GM19351 (cell line): ENCODE measurements at regions not wholly inside any gene's neighbourhood (a gene's known extent, or its start where the extent isn't known, plus 50 kb on each side); places are given as distances from the start of the nearest gene placed in this dataset.
"Not testable (repeated sequence)": the region's sequence is repeated elsewhere in the genome, so short reads cannot be mapped to it uniquely, and the experiment has no call there.

Experiments
- ATAC-seq: cut with Tn5 transposase; IDR thresholded peaks from one replicate; pipeline ENCODE4 v1.9.1; 2021; ENCODE audit warnings: mild to moderate bottlenecking, moderate library complexity; ENCODE audit not compliant: unreplicated experiment

DNA sequence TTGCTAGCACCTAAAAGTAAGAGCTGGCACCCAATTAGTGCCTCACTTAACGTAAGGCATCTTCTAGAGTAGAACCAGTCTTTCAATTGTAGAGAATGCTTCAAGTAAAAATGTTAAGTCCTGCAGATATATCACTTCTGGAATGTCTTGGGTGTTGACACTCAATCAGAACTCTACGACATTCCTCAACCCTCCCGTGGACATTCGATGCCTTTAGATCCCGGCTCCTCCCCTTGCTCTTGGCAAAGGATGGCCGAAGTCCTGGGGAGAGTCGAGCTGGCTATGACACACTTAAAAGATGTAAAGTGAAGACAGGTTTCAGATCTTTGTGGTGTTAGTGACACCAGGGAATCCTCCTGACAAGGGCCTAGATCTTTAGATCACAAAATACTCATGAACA is 87.5 kb upstream of the ERCC6L2 start:
- ATAC-seq, result no peak

DNA sequence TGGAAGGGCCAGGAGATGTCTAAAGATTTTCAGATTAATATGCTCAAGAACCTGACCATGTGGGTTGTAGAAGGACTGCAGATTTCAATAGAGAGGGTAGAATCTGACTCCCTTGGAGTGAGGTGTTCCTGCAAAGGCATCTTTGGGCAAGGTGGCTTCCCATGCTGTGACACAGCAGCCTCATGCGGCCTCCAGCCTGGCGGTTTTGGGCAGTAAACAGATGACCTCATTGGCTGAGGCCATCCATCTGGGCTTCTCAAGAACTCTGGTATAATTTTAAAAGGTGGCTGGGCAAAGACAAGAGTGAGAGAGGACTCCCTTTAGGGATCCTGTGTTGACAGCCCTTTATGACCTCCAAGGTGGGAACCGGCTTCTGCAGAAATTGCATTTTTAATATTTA is 90.3 kb upstream of the ERCC6L2 start:
- ATAC-seq, result no peak

DNA sequence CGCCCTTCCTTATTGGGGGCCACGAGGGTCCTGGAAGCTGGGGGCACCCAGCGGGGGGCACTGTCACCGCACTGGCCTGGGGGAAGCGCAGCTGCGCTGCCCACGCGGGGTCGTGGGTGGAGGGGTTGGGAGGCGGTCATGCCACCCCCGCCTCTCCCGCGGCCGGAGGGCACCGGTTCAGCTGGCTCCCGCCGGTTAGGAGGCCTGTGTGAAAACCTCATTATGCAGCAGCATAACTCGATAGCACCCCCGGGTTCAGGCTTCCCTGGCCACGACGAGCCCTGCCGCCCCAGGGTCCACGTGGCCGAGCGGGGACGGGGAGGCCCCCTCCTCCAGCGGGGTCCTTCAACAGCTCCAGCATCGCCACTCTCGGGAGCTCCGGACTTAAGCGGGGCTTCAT is 91.2 kb upstream of the ERCC6L2 start:
- no peak for ATAC-seq

DNA sequence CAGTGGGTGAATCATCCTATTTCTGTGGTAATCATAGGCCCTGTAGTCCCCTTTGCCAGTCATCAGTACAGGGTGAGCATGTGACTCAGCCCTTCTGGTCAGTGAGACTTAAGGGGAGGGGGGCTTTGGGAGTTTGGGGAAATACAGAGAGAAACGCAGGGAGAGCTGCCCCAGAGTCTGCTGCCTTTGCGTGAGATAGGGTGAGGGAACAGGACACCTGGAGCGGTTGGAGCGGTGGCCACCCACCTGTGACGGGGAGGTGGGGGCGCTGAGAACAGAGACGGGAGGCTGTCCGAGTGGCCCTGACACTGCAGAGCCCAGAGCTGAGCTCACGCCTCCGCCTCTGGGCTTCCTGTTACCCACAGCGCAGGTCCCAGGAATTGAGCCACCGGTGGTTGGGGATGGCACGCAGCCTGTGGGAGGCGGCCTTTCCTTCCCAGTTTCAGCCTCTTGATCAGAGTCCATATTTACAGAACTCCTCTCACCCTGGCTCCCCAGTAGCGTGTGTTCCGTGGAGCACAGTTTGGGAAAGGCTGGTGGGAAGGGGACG is 92.0 kb upstream of the ERCC6L2 start:
- no peak for ATAC-seq

DNA sequence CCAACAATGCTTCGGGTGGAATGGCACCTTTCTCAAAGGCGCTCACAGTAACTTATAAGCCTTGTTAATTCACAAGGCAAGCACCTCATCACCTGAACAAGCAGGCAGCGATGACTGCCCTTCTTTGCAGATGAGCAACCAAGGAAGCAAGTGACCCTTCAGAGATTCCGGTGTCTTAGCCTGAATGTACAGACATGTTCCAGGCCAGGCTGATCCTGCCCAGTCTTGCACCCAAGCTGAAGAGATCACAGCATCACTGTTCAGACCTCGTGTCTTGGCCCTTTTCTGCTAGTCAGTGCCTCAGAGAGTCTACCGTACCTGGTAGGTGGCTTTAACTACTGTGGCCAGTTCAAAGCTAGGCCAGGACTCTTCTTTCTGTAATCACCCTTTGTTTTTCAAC is 94.7 kb upstream of the ERCC6L2 start:
- ATAC-seq, result no peak

DNA sequence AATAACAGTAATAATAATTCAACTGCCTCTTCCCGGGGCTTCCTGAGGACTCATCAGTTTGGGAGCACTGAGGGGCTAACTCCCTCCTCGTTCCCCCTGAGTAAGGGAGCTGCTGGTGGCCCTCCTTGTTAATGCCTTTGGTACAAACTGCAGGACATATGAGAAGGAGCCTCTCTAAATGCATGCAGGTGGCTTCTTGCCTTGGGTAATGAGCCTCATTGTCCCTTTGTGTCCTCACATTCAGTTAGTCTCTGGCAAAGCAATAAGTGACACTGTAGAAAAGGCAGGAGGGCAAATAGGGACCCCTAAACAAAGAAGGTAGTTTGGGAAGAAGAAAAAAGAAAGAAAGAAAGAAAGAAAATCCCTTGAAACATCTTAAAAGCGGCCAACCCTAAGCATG is 95.4 kb upstream of the ERCC6L2 start:
- no peak for ATAC-seq

DNA sequence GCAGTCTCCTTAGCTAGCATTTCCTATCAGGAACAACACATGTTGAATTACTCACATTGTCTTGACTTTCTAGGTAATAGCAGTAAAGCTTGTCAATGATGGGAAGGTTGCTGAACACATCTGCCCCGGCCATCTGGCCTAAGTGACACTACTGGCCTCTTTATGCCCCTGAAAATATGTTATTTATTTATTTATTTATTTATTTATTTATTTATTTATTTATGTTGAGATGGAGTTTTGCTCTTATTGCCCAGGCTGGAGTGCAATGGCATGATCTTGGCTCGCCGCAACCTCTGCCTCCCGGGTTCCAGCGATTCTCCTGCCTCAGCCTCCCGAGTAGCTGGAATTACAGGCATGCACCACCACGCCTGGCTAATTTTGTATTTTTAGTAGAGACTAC is 95.9 kb upstream of the ERCC6L2 start:
- not testable (repeated sequence) for ATAC-seq

DNA sequence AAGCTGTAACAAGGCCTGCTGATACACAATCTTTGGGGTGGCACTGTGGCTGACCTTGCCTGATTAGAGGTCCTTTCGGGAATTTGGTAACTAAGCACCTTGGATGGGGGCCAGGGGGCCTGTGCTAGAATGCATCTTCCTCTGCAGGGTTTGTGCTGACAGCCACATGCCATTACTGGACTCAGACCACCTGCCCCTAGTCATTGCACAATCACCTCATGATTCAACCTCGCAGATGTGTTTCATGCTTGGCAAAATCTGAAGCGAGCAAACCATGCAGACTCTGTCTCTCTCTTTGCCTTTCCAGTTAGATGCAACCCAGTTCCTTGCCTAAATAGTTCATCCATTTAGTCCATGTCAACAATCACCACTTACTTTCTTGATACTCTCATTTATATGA is 96.5 kb upstream of the ERCC6L2 start:
- no peak for ATAC-seq

DNA sequence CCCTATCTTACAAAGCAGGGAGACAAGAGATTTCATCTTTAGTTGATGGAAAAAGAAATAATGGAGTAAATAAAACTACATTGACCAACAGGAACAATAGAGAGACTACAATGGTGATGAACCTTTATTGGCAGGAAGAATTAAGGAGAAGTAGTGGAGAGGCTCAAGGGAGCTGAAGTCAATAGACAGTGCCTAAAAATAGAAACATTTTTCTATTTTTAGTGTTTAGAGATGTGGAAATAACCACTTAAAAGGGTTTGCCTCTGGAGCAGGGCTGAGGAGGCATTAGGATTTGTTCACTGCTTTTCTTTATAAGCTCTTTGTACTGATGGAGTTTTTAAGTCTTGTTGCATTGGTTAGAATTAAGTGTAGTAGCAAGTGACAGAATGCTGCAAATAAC is 98.4 kb upstream of the ERCC6L2 start:
- no peak for ATAC-seq

DNA sequence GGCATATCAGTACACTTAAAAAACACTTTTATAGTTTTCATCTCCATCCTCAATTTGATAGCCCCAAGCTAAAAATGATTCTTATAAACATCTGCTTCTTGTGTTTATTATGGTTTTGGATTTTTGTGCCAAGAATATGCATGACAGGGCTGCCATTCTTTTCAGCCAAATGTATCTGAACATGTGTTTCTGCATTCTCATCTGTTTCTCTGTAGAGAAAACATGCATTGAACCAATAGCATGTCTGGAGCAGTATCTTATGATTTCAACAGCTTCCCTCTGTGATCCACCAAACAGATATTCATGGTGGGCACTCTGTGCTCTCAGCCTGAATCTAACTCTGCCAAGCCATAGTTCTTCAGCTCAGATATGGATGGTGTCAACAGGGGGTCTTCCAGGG is 99.3 kb upstream of the ERCC6L2 start:
- no peak for ATAC-seq

DNA sequence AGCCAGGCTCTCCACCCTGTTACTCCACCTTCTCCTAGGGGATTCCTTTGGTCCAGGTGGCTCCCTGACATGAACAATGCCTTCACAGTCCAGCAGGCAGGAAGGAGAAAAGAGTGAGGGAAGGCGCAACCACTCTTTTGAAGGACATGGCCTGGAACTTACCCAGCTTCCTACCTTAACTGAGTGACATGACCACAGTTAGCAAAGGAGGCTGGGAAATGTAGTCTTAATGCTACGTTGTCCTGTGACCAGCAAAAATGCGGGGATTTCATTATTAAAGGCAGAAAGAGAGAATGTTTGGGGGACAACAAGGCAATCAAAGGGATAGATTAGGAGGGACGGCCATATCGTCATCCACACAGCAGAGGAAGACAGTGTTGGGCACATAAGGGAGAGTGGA is 100.3 kb upstream of the ERCC6L2 start:
- ATAC-seq, result no peak

DNA sequence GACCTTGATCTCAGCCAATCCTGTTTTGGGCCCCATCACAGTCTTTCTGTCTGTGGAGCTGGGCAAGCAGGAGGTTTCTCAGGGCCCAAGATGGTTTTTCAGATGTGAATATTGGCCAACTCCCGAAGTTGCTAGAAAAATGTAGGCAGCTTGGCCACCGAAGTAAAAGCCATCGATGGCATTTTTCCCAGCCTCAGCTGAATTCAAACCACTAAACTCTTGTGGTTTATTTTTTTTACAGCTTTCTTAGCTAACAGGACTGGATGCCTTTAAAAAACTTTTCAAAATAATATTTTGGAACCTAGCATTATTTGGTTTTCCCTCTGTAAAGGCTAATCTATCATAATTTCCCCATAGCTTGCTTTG is 102.5 kb upstream of the ERCC6L2 start:
- ATAC-seq, result no peak

DNA sequence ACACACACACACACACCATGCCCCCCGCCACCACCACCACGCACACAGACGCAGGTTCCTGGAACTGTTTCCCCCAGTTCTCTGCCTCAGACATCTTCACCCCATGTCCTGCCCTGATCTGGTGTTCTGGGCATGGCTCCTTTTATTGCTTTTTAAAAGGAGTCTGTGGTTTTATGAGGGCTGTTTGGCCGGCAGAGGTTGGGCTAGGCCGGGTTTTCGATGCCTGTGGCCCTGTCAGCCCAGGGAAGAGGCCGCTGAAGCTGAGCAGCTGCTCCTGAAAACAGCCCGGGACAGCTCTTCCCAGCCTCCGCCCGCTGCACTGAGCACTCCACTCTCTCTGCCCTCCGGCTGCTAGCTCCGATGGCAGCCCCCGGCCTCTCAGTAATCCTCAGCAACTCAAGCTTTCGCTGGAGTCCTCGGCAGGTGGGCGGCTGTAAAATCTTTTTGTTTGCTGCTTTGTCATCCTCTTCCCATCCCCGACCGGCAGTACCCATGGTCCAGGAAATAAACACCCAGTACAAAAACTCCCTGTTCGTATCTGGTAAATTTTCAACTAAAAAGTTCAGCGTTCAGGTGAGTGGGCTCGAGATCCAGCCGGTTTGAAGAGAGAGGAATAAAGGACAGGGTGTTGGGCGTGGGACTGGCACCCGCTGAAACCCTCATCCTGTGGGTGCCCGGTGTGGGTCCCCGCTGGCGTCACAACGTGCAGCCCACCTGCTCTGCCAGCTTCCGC is 103.0 kb upstream of the ERCC6L2 start:
- ATAC-seq, result no peak

DNA sequence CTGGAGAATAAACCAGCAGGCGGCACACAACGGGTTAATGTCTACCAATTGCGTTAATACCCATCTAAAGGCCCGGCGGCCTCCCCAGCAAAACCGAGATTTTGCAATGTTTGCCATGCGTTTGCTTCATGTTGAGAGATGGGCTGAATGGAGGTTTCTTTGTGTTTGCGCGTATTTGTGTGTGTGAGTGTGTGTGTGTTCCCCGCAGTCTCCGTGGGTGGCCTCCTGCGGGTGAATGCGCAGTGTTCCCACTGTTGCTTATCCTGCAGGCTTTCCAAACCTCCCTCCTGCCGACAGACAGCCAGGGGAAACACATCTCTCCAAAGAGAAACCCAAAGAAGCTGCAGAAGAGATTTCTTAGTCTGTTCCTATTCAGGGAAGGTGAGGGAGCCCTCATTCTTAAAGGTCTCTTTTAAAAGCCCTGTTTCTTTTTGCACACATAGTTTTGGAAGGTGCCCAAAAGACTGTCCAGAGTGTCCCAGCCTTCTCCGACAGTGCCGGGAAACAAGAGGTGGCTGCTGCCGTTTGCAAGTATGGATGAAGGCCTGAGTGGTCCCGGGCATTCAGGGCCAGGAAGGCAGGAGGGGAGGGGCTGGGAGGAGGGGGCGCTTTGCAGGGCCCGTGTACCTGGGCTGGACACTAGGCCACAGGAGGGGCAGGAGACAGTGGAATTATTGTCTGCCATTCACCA is 103.8 kb upstream of the ERCC6L2 start:
- ATAC-seq, result no peak

DNA sequence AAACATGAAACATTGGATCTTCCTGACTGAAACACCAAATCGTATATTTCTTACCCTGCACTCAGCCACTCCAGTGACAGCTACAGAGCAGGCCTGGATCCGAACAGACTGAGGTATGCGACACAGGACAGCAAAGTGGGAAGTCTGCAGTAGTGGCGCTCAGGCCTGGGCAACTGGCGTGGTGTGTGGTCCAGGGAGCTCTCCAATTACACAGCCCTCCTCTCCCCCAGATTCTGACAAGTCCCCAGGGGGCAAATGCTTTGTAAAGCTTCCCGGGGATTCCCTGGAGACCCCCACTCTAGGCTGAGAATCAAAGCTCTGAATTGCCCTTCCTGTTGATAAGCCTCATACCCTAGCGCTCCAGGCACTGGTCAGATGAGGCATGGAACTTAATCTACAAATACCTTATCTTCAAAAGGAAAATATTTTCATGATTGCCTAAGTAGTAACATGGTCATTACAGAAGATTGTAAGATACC is 104.8 kb upstream of the ERCC6L2 start:
- no peak for ATAC-seq

DNA sequence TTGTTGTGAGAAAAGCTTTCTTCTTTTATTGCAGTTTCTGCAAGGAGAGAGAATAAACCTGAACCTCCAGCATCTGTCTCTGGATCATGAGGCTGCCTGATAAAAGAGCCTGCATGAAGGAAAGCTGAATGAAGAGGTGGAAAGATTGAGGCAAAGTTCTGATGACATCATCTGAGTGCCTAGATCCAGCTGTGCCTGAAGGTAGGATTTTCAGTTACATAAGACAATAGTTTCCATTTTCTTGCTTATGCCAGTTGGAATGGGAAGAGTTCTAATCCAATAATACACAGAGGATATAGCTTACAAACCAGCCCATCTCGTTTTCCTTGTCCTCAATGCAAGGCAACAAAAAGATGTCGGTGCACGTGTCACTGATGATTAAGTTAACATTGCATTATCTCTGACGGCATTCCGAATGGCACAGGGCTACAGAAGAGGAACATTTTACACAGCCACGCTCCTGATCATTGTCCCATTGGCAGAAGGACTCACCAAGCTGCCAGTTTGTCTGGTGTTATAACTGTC is 105.5 kb upstream of the ERCC6L2 start:
- no peak for ATAC-seq

DNA sequence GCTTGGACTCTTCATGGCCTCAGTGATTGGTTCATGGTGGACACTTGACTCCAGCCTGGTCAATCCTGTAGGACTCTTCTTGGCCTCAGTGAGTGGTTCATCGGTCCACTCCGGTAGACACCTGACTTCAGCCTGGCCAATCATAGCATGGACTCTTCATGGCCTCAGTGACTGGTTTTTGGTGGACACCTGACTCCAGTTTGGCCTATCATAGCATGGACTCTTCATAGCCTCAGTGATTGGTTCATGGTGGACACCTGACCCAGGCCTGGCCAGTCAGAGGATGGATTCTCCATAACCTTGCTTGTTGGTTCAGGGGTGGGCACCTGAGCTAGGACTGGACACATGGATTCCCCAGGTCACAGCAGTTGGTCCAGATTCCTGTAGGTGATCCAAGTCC is 106.0 kb upstream of the ERCC6L2 start:
- ATAC-seq, result no peak

DNA sequence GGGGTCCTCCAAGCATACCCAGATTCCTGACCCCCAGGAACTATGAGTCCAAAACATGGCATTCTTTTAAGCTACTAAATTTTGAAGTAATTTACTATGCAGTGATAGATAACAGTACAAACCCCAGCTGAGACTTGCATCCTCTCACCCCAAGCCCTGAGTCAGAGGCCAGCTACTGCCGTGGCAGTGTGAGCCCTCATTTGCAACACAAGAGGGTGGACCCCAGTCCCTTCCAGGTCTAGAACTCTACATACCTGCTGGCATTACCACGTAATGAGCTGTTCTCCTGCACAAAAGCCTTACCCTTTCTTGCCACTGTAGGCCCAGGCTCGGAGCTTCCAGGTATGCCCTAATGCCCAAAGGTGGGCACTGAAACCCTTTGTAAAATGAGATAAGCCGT is 108.6 kb upstream of the ERCC6L2 start:
- ATAC-seq, result no peak

DNA sequence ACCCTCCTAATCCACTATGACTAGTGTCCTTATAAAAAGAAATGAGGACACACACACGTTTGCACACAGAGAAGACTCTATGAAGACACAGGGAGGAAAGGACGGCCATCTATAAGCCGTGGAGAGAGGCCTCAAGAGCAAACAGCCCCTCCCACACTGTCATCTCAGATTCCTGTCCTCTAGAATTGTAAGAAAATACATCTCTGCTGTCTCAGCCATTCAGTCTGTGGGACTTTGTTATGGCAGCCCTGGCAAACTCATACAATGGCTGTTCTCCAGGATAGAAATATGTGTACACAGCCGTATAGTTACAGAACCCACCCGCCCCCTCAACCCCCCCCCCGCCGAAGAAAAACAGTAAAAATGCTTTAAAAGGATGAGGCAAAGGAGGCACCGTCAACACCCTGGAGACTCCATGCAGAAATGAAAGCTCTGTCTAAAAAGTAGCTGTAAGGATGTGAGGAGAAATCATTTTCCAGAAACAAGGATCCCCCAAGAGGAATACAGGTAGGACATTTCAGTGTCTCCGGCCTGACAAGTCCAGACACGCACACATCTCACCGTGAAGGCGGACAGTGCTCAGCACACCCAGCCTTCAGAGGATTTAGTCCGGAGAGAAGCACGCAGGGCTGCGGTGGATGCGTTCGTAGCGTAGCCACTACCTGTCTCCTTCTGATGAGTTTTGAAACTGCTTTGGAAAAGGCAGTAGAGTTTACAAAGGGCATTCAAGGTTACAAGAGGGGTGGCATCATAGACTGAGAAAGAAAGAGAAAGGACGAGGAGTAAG is 110.8 kb upstream of the ERCC6L2 start:
- no peak for ATAC-seq

DNA sequence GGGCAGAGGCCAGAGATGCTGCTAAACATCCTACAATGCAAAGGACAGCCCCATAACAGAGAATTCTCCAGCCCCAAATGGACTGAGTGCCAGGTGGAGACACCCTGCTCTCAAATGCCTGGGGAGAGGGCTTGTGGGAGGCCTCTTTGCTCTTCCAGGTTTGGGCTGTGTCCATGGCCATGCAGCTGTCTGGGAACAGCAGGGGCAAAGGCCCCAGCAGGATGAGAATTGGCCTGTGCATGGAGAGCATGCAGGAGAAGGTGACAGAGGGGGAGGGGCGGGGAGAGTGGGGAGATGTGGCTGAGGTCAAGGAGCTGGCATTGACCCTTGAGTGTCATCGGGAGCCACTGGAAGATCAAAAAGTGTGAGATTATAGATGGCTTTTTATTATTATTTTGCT is 111.5 kb upstream of the ERCC6L2 start:
- no peak for ATAC-seq

DNA sequence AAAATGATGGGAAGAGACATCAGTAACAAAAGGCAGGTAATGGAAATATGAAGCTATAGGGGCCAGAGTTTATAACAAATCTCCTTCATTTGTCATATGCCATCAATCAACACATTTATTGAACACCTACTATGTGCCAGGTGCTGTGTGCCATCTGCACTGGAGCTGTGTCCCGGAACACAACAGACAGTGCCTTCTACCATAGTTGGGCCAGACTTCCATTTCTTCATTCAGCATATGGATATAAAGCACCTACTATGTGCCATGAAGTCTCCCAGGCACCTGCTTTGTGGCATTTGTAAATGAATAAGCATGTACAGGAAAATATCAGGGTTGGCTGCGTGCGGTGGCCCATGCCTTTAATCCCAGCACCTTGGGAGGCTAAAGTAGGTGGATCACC is 112.5 kb upstream of the ERCC6L2 start:
- no peak for ATAC-seq
